GM18519 (cell line): ENCODE measurements at regions not wholly inside any gene's neighbourhood (a gene's known extent, or its start where the extent isn't known, plus 50 kb on each side); places are given as distances from the start of the nearest gene placed in this dataset.

Experiments used
- ATAC-seq: cut with Tn5 transposase; IDR thresholded peaks from one replicate; pipeline ENCODE4 v1.9.1; 2021; ENCODE audit warnings: mild to moderate bottlenecking, moderate library complexity; ENCODE audit not compliant: unreplicated experiment, low FRiP score

GRCh38 chr14:101705733-101706508 lies 55.6 kb upstream of the PPP2R5C start:
- ATAC-seq, result no peak

- no peak for ATAC-seq
These were observed 54.9 kb upstream of the PPP2R5C start for GRCh38 chr14:101706509-101707067.

GRCh38 chr14:101707068-101707842 lies 54.3 kb upstream of the PPP2R5C start:
- no peak for ATAC-seq

GRCh38 chr14:101707863-101708620 lies 53.5 kb upstream of the PPP2R5C start:
- no peak for ATAC-seq

- no peak for ATAC-seq
These were observed 52.5 kb upstream of the PPP2R5C start for GRCh38 chr14:101708853-101709532.

GRCh38 chr14:101709533-101709881 lies 52.0 kb upstream of the PPP2R5C start:
- no peak for ATAC-seq

- ATAC-seq, result no peak
These were observed 51.3 kb upstream of the PPP2R5C start for GRCh38 chr14:101709962-101710931.

- no peak for ATAC-seq
These were observed 50.3 kb upstream of the PPP2R5C start for GRCh38 chr14:101711041-101711856.
